ENCODE measurements at regions not wholly inside any gene's neighbourhood (a gene's known extent, or its start where the extent isn't known, plus 50 kb on each side); places are given as distances from the start of the nearest gene placed in this dataset.

- TF ChIP-seq CTCF (conservative IDR thresholded peaks at IDR 0.05) = no peak
- TF ChIP-seq EZH2 (IDR thresholded peaks at IDR 0.05; ENCODE audit: low read depth) = no peak
Measured at GRCh38 chr10:120355425-120355824, 101.6 kb upstream of the PLPP4 start.
